ENCODE measurements at regions not wholly inside any gene's neighbourhood (a gene's known extent, or its start where the extent isn't known, plus 50 kb on each side); places are given as distances from the start of the nearest gene placed in this dataset.

DNA sequence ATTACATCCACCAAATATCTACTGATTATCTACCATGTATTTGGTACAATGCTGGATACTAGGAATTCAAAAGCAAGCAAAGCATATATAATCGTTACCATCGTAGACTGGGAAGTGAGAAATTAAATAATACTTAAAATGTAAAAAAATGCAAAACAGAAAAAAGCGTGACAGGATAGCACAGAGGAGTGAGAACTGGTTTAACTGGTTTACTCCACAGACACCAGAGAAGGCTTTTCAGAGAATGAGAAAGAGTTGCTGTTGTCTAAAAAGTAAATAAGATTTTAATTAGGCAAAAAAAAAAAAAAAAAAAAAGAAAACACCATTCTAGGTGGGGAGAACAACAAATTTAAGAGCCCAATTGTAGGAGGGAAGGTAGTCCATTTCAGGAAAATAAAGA lies 657.9 kb upstream of the ST8SIA4 start:
- peak overlapping the region; percentile 5; the same call in 1 of the 2 replicates for H3K4me3 ChIP-seq
- peak; percentile 45 for ATAC-seq

GRCh38 chr5:101543780-101544179 lies 640.7 kb upstream of the ST8SIA4 start:
- H3K27ac Mint-ChIP-seq = no peak overlapping the region
- H3F3A ChIP-seq (replicated peaks; ENCODE audit: low read depth) = no peaks in the 10 kb centered on the region

More for the DNA sequence above, 657.9 kb upstream of the ST8SIA4 start:
- H2AFZ ChIP-seq = no peak overlapping the region
- Mint-ChIP-seq H3K4me3 (0 out of 3 replicates have a peak overlapping the region, but pooled peaks have one; percentile 19), H3K27ac (peak overlapping the region; percentile 90), H3K36me3 (ENCODE audit: low read depth) (peaks cover 16% of the 10 kb centered on the region; the same call in 2 of the 3 replicates), H3K4me1 (peaks cover 26% of the 10 kb centered on the region), H3K9me3 (peaks cover 14% of the 10 kb centered on the region), H3K27me3 (ENCODE audit: insufficient read depth, low read depth, poor library complexity) (peaks cover 2% of the 10 kb centered on the region)
- H3K79me2 ChIP-seq (replicated peaks; ENCODE audit: insufficient read depth) = no peaks in the 10 kb centered on the region
- 0 out of 2 replicates have a peak, but pooled peaks have one; percentile 14 for TF ChIP-seq NANOG (IDR thresholded peaks at IDR 0.05; ENCODE audit: borderline replicate concordance)
- TF ChIP-seq EZH2phosphoT487 (IDR thresholded peaks at IDR 0.05; ENCODE audit: unreplicated experiment) = no peak
- peak overlapping the region; percentile 30; the same call in 1 of the 2 replicates for H3K27ac ChIP-seq (ENCODE audit: low read depth)
- H4K20me1 ChIP-seq (replicated peaks; ENCODE audit: insufficient read depth) = no peaks in the 10 kb centered on the region
- peak overlapping the region; percentile 48 for H3K4me2 ChIP-seq
- no peaks in the 10 kb centered on the region for H3K36me3 ChIP-seq (ENCODE audit: insufficient read depth)
- H3K9me2 ChIP-seq (ENCODE audit: insufficient read depth) = no peaks in the 10 kb centered on the region
- peak; percentile 59 for DNase-seq (ENCODE audit: low spot score)
- H3F3A ChIP-seq (replicated peaks; ENCODE audit: low read depth) = no peaks in the 10 kb centered on the region
- H3K27me3 ChIP-seq (ENCODE audit: insufficient read depth) = no peaks in the 10 kb centered on the region
- H3K4me1 ChIP-seq (ENCODE audit: insufficient read depth) = peaks cover 29% of the 10 kb centered on the region

More at GRCh38 chr5:101543780-101544179, 640.7 kb upstream of the ST8SIA4 start:
- peaks cover under 1% of the 10 kb centered on the region; the same call in 1 of the 2 replicates for H3K9me2 ChIP-seq (ENCODE audit: insufficient read depth)
- DNase-seq (ENCODE audit: low spot score) = no peak
- H3K27me3 ChIP-seq (ENCODE audit: insufficient read depth) = no peaks in the 10 kb centered on the region
- Mint-ChIP-seq H3K36me3 (ENCODE audit: low read depth) (no peaks in the 10 kb centered on the region), H3K4me1 (peaks cover 4% of the 10 kb centered on the region; the same call in 2 of the 3 replicates), H3K9me3 (no peaks in the 10 kb centered on the region), H3K4me3 (no peak overlapping the region), H3K27me3 (ENCODE audit: insufficient read depth, low read depth, poor library complexity) (no peaks in the 10 kb centered on the region)
- 0 out of 2 replicates have a peak, but pooled peaks cover 8% of the 10 kb centered on the region for H3K4me1 ChIP-seq (ENCODE audit: insufficient read depth)
- no peaks in the 10 kb centered on the region for H3K36me3 ChIP-seq (ENCODE audit: insufficient read depth)
- H2AFZ ChIP-seq = no peak overlapping the region
- TF ChIP-seq POLR2AphosphoS5 (IDR thresholded peaks at IDR 0.05; ENCODE audit: low read depth) = no peak
- no peak for TF ChIP-seq EZH2phosphoT487 (IDR thresholded peaks at IDR 0.05; ENCODE audit: unreplicated experiment)
- no peak for TF ChIP-seq CTCF (conservative IDR thresholded peaks at IDR 0.05; ENCODE audit: low read depth in 2 of 2)
- TF ChIP-seq STAT1 (IDR thresholded peaks at IDR 0.05; ENCODE audit: unreplicated experiment) = no peak
- TF ChIP-seq ZNF331 (CRISPR knock-in tag; IDR thresholded peaks at IDR 0.05; ENCODE audit: low read depth) = no peak
- no peak for TF ChIP-seq ZNF462 (CRISPR knock-in tag; IDR thresholded peaks at IDR 0.05)
- no peaks in the 10 kb centered on the region for H4K20me1 ChIP-seq (replicated peaks; ENCODE audit: insufficient read depth)
- H3K27ac ChIP-seq (ENCODE audit: low read depth) = no peak overlapping the region
- no peak overlapping the region for H3K4me3 ChIP-seq
- H3K4me2 ChIP-seq = no peak overlapping the region
- ATAC-seq = no peak
- no peaks in the 10 kb centered on the region for H3K79me2 ChIP-seq (replicated peaks; ENCODE audit: insufficient read depth)
